ENCODE measurements at regions not wholly inside any gene's neighbourhood (a gene's known extent, or its start where the extent isn't known, plus 50 kb on each side); places are given as distances from the start of the nearest gene placed in this dataset.

DNA sequence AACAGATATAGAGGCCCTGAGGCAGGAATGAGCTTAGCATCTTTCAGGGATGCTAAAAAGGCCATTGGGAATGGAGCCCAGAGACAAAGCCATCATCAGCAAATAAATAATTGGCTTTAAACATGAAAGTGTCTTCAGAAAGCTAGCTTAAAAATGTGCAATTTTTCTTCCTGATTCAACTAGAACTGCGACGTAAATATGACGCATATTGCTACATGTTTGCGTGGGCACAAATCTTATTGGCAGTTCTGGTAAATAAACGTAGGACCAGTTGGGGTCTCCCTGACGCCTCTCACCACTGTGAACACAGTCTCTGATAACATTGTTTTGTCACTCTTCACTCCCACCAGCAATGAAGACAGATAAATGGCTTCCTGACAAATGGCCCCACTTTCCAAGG, 97.3 kb upstream of the SRD5A3 start:
- TF ChIP-seq, protein P1, sequence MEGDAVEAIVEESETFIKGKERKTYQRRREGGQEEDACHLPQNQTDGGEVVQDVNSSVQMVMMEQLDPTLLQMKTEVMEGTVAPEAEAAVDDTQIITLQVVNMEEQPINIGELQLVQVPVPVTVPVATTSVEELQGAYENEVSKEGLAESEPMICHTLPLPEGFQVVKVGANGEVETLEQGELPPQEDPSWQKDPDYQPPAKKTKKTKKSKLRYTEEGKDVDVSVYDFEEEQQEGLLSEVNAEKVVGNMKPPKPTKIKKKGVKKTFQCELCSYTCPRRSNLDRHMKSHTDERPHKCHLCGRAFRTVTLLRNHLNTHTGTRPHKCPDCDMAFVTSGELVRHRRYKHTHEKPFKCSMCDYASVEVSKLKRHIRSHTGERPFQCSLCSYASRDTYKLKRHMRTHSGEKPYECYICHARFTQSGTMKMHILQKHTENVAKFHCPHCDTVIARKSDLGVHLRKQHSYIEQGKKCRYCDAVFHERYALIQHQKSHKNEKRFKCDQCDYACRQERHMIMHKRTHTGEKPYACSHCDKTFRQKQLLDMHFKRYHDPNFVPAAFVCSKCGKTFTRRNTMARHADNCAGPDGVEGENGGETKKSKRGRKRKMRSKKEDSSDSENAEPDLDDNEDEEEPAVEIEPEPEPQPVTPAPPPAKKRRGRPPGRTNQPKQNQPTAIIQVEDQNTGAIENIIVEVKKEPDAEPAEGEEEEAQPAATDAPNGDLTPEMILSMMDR (IDR thresholded peaks at IDR 0.05; ENCODE audit: low read depth, low read length, poor library complexity, severe bottlenecking): no peak
- no peak for TF ChIP-seq EZH2phosphoT487 (IDR thresholded peaks at IDR 0.05; ENCODE audit: borderline replicate concordance, low read length)

Measured in DOHH2 (cell line).